NCI-H2029 treated with DMSO at 0.1 percent for 48 hours (cell line): ENCODE measurements at regions not wholly inside any gene's neighbourhood (a gene's known extent, or its start where the extent isn't known, plus 50 kb on each side); places are given as distances from the start of the nearest gene placed in this dataset.
A peak's percentile ranks its signal among the peaks of the same experiment; 100 is the strongest.
"Not testable (repeated sequence)": the region's sequence is repeated elsewhere in the genome, so short reads cannot be mapped to it uniquely, and the experiment has no call there.

Source experiments
- DNase-seq: peaks from one replicate; lab custom pipeline; 2025; lab: John Stamatoyannopoulos, UW

- DNase-seq = no peak
Observed at GRCh38 chr12:68506619-68507018, 104.1 kb upstream of the RAP1B start.

DNA sequence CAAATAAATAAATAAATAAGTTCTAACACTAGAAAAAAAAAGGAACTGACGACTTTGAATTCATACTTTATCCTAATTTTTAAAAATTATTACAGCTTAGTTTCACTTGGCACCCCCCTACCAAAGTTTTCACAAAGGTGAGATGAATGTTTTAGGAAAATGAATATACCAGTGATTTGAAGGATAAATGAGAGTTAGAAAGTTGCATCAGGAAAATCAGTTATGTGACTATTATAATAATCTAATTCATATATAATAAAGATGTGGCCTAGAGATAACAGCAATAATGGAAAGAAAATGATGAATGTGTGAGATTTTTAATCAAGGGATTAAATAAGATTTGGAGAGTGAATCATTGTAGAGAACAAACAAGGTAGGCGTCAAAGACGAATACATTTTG, 103.0 kb upstream of the RAP1B start:
- no peak for DNase-seq

DNA sequence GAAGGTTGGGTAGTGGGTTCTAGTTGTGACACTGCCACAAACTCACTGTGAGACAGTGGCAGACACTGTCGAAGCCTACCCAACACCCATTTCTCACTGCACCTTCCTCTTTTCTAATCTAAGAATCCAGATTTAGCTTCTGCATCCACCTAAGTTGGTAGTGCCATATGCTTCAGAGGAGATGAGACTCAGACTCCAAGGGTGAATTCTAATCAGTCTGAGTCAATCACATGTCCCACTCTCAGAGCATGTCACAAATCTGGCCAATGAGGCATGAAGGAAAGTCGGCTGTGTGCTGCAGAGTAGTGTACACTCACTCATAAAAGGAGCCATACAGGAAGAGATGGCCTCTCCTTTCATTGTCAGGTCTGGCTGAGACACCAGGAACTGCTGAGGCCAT, 102.1 kb upstream of the RAP1B start:
- no peak for DNase-seq

- no peak for DNase-seq
Observed at GRCh38 chr12:68509242-68509641, 101.5 kb upstream of the RAP1B start.

- no peak for DNase-seq
Observed at GRCh38 chr12:68510397-68510796, 100.3 kb upstream of the RAP1B start.

DNA sequence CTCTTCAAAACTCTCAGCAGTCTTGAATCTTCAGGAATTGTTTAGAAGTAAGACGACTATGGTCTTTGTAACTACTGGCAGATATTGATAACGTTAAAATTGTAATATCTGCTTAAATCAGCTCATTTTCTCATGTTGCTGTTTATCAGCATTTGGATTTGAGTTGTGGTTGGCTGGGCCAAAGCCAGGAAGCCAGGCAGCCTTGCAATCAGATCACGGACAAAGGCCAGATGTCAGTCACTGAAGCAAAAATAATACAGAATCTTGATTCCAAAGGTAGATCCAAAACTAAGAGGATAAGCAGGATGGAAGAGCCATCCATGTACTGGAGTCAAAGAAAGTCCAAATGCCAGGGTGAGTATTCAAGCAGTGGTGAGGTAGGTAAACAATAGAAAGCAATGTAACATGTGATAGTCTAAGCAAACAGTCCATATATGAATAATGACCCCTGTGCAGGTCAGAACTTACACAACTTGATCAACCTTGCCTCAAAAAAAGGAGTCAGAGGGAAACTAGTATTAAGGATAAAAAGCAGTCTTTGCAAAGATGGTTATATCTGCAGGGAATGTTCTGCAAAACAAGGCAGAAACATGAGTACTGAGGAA, 95.8 kb upstream of the RAP1B start:
- no peak for DNase-seq

- DNase-seq = no peak
Observed at GRCh38 chr12:68515793-68516192, 94.9 kb upstream of the RAP1B start.

- DNase-seq = no peak
Observed at GRCh38 chr12:68521321-68521839, 89.3 kb upstream of the RAP1B start.

GRCh38 chr12:68521848-68522502, 88.7 kb upstream of the RAP1B start:
- no peak for DNase-seq

GRCh38 chr12:68529466-68529865, 81.2 kb upstream of the RAP1B start:
- no peak for DNase-seq

DNA sequence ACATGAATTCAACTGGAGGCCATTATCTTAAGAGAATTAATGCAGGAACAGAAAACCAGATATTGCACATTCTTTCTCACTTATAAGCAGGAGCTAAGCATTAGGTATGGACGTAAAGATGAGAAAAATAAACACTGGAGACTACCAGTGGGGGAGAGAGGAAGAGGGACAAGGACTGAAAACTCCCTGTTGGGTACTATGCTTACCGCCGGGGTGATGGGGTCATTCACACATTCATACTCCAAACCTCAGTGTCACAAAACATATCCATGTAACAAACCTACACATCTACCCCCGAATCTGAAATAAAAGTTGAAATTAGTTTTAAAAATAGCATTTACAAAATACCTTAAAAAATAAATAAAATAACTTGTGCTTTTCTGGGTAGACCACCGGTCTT, 80.8 kb upstream of the RAP1B start:
- no peak for DNase-seq

DNA sequence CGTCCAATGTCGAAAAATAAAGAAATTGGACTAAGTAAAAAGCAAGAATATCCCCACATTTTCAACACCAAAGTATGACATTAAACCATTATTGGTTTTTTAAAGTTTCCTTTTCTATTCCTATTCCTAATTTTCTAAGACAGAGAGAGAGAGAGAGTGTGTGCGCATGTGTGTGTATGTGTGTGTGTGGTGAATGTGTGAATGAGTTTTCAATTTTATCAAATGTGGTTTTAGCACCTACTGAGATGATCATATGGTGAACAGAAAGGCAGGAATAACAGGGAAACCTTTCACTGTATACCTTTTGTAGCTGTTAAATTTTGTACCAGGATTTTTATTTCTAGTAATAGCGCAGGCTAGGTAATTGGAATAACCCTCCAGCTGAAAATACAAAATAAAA, 80.4 kb upstream of the RAP1B start:
- DNase-seq = no peak

GRCh38 chr12:68530965-68531364, 79.7 kb upstream of the RAP1B start:
- DNase-seq = no peak

DNA sequence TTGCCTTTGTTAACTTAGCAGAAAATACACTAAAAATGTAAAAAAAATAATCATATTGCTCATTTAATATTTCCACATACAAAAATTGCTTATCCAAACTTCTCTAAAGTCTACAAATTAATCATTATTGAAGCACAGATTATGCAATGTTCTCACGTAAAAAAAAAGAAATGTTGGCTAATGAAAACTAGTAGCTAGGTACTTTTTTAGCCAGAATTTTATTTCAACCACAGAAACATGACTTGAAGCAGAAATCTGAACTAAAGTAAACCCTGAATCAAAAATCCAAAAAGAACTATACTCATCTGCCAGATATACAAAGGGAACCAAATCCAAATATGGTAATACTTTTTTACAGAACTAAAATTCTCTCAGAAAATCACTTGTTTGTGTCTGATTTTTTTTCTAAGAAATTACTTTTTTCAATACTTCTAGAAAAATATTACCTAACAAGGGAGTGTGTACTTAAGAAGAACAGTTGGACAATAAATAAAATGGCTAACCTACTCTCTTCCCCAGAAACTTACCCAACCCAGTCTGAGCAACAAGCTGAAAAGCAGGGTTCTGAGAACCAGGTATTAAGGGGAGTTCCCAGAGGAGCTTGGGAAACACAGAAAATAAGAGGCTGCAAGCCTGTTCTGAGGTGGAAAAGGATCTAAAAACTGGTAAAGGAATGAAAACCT, 78.4 kb upstream of the RAP1B start:
- DNase-seq = no peak

- no peak for DNase-seq
Observed at GRCh38 chr12:68532887-68533248, 77.8 kb upstream of the RAP1B start.

DNA sequence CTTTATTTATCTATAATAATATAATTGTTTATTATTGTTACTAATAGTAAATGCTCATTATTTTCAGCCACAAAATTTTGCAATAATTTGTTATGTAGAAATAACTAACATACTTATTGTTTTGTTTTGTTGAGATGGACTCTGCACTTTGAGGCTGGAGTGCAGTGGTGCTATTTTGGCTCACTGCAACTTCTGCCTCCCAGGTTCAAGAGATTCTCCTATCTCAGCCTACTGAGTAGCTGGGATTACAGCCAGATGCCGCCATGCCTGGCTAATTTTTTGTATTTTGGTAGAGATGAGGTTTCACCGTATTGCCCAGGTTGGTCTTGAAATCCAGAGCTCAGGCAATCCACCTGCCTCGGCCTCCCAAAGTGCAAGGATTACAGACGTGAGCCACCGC, 76.6 kb upstream of the RAP1B start:
- no peak for DNase-seq

DNA sequence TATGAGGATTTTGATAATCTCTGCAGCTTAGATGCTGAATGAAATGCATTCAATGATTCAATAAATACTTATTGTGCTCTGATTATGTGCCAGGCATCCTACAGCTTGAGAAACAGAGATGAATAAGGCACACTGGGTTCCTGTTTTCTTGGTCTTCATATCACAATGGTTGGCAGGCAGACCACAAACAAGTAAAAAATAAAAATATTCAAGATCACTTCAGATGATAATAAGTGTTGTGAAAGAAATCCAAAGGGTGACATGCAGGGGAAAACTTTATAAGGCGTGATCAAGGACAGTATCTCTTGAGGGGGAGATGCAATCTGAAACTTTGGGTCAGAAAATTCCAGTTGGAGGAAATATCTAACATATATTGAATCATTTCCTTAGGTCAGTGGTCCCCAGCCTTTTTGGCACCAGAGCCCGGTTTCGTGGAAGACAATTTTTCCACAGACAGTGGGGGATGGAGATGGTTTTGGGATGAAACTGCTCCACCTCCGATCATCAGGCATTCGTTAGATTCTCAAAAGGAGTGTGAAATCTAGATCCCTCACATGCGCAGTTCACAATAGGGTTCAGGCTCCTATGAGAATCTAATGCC, 73.7 kb upstream of the RAP1B start:
- DNase-seq = no peak

DNA sequence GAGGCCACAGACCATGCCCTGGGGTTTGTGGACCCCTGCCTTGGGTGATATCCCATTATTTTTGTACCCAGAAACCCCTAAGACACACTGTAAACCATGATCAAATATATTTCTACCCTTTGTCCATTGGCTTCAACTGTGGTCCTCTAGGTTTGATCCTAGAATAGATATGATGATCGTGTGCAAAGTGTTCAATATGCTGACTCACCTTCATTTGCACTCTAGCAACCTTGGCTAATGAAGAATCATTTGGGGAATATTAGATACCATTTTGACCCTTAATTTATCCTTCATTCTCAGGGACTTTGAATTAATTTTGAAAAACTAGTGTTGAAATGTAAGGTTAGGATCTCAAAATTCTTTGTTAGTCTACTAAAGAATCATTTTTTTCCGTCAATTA, 73.1 kb upstream of the RAP1B start:
- no peak for DNase-seq

GRCh38 chr12:68538726-68539614, 71.7 kb upstream of the RAP1B start:
- peak; percentile 83 for DNase-seq

DNA sequence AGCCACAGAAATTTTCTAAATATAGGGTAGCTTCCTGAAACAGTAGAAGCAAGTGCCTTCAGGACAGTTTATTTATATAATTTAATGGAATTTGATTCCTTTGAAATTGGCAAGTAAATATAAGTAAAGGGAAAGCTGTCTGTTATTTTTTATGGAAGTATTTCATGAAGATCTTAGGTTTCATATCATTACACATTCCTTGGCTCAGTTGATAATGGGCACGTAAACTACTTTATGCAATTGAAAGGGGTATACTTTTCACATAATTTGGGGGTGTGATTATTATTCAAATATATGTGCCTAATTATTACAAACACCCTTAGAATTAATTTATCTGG, 71.1 kb upstream of the RAP1B start:
- DNase-seq = no peak

DNA sequence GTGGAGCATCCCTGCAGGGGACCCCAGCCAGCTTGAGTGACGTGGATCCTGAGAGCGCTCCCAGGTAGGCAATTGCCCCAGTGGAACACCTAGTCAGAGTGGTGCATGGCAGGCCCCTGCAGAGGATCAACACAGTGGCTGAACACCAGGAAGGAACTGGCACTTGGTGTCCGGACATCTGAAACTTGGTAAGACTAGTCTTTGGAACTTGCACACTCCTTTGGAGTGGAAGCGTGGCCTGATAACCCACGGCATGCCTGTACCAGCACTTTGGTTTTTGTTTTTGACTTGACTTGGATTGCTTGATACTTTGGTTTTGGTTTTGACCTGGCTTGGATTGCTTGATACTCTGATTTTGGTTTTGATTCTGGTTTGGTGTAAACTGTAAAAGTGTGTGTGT, 69.9 kb upstream of the RAP1B start:
- DNase-seq = not testable (repeated sequence)

GRCh38 chr12:68547318-68547717, 63.4 kb upstream of the RAP1B start:
- DNase-seq = not testable (repeated sequence)
